GM18873 (cell line): ENCODE measurements at regions not wholly inside any gene's neighbourhood (a gene's known extent, or its start where the extent isn't known, plus 50 kb on each side); places are given as distances from the start of the nearest gene placed in this dataset.

Experiments
- ATAC-seq: cut with Tn5 transposase; IDR thresholded peaks from one replicate; pipeline ENCODE4 v1.9.1; 2021; ENCODE audit warnings: mild to moderate bottlenecking, moderate library complexity, moderate number of reproducible peaks; ENCODE audit not compliant: unreplicated experiment, low FRiP score

- no peak for ATAC-seq
These were observed 140.7 kb upstream of the BMP2 start for GRCh38 chr20:6626805-6627204.

- peak; percentile 100 for ATAC-seq
These were observed 143.5 kb upstream of the BMP2 start for GRCh38 chr20:6623989-6624388.

DNA sequence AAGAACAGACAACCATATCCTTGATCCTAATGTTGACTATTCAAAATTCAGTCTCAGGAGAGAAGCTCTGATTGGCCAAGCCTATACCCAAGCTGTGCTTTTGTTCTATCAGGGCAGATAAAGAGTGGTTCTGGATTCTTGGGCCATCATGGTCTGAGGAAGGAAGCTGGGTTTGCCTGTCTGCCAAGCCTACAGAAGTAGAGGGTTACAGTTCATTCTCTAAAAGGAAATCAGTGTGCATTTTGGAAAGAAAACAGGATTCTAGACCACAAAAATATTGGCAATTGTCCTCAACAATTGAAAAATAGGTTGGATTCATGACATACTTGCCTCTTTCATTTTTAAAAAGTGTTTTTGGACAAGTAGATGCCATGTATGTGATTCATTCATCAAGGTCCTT, 145.4 kb upstream of the BMP2 start:
- no peak for ATAC-seq

DNA sequence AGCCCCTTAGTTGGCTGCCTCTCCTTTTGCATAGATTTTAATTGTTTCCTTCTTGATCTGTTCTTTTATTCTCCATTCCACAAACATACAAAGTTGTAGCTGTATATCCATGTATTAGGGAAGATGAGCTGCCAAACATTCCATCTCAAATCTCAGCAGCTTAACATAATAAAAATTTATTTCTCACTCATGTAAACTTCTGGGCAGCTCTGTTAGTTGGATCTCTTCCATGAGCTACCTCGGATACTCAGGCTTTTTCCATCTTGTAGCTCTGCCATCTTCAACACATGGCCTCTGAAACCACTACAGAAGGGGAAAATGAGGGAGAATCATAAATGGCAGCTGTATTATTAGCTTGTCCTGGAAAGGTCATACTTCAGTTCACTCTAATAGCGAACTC, 149.4 kb upstream of the BMP2 start:
- no peak for ATAC-seq

DNA sequence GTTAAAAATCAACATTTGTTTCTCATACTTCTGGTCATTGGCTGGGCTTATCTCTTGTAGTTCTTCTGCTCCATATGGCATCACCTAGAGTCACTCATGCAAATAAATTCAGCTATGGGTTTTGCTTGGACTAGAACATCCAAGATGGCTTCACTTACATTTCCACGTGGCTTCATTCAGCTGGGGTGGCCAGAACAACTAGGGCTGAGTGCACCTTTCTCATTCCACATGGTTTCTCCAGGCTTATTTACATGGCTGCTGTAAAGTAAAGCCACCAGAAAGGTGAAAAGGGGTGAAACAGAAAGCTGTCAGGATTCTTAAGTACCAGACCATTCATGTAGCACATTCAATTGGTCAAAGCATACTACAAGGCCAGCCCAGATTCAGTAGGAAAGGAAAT, 151.1 kb upstream of the BMP2 start:
- ATAC-seq, result no peak

GRCh38 chr20:6614836-6615235, 152.7 kb upstream of the BMP2 start:
- ATAC-seq, result no peak

DNA sequence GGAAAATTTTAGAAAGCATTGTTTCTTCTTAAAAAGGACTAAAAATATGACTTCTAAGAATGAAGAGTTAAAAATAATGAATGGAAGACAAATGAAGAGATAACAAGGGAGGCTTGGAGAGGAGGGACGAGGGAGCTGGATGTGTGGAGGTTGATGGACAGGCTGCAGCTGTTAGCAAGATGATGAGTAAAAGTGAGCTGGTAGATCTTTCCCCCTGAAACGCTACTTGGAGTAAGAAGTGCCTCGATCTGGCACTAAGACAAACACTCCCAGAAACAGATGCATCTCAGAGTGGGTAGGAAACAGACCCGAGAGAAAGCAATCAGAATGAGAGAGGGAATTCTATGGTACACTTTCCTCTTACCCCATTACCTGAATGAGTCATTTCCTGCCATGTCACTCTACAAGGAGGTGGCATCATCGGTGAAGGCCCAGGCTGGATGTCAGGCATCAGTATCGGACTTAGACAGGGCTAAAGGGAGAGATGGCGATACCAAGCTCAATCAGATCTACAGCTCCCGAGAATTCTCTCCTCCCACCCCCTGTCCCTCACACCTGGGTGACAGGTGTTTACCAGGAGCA, 154.1 kb upstream of the BMP2 start:
- ATAC-seq, result peak; percentile 84

GRCh38 chr20:6612606-6612923, 154.9 kb upstream of the BMP2 start:
- no peak for ATAC-seq

- no peak for ATAC-seq
These were observed 155.4 kb upstream of the BMP2 start for GRCh38 chr20:6611911-6612605.

GRCh38 chr20:6606651-6607050, 160.8 kb upstream of the BMP2 start:
- no peak for ATAC-seq

DNA sequence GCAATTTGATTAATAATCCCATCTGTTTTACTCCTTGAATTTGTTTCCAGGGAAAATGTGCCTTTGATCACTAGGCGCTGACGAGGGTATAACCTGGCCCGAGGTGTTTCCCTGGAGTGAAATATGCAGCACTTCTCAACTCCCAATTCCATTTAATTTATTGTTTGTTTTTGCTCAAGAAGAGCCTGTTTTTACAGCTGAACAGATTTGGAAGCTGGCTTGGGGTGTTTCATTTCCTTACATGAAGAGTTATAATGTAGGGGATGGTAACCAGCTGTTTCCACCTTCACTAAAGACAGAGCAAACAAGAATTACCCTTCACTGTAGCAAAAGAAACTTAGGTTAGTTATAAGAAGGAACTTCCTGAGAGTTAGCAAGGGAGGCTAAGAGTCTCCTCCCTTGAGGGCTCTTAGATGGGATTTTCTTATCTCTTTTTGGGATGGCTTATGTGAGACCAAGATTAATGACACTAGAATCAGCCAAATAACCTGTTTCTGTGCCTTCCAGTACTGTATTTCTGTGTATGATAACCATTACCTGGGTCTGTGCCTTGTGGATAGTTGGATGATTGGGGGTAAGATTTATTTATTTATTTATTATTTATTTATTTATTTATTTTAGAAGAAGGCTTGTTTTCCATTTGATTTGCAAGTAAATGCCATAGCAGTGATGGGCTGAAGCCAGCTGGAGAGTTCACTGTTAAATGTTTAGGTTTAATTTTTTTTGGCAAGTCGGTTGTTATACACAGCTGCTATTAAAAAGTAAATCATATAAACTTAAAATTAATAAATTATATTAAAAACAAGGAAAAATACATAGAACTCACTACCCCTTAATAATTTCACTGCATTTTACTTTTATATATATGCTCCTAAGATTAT, 162.2 kb upstream of the BMP2 start:
- no peak for ATAC-seq

- no peak for ATAC-seq
These were observed 163.3 kb upstream of the BMP2 start for GRCh38 chr20:6604179-6604578.

DNA sequence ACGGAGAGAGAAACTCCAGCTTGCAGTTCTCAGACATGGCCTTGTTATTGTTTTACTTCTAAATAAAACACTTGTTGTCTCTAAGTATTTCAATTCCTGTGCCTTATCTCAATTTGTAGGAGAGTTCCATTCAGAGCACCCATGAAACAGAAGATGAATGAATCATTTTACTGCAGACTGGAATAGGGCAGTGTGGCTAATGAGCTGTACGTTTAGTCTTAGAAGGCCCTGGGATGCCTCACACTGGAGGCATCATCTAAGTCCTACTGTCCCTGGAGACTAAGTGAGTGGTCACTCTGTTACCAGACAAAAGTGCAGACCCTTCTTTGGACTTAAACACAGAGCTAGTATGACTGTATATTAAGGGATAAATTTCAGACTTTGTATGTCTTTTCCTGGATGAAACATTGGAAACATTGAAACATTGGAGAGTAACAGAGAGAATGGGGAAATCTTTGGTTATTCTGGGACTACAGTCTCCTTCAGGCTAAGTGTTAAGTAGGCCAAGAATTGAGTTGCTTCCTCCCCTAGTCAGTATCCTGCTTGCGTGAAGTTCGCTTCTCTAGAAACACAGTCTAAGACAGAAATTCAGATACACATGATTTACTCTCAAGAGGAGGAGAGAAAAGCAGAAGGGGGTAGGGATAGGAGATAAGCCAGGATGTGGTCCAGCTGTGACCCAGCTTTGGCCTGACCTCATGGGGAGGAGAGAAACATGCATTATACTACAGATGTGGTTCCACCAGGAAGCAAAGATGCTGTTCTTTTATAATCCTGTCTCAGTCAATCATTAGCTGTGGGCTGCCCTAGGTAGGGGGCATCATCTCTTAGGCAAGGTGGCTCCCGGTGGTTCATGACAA, 167.4 kb upstream of the BMP2 start:
- ATAC-seq, result no peak

- ATAC-seq, result no peak
These were observed 171.8 kb upstream of the BMP2 start for GRCh38 chr20:6595704-6596103.

DNA sequence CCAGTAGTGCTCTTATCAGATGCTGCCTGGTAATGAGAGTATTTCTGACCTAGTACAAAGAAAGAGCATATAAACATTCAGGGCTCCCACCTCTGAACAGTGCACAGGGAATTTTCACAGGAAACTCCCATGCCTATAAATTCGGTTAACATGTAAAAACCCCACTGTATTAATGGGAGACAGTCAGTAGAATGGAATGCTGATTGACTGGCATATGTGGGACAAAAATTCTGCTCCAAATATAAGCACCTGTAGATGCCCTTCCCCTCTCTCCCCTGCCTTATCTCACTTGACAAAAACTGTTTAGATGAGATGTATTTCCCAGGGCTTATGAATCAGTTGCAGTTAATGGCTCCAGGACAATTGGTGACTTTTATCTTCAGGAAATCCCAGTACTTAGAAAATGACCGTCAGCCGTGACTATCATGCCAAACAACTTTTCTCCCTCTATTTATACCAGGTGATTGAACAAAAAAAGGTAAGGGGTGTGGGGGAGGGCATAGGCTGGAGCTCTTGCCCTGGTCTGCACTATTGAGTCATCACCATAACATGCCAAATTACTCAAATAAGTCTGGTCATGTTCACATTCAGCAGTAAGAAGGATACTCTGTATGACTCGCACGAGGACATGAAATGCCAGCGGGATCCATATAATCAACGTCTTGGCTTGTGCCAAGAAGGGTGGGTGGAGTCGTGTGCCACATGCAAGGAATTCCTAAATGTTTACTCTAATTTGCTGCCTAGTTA, 176.4 kb upstream of the BMP2 start:
- ATAC-seq, result no peak

GRCh38 chr20:6588296-6588695, 179.2 kb upstream of the BMP2 start:
- no peak for ATAC-seq

DNA sequence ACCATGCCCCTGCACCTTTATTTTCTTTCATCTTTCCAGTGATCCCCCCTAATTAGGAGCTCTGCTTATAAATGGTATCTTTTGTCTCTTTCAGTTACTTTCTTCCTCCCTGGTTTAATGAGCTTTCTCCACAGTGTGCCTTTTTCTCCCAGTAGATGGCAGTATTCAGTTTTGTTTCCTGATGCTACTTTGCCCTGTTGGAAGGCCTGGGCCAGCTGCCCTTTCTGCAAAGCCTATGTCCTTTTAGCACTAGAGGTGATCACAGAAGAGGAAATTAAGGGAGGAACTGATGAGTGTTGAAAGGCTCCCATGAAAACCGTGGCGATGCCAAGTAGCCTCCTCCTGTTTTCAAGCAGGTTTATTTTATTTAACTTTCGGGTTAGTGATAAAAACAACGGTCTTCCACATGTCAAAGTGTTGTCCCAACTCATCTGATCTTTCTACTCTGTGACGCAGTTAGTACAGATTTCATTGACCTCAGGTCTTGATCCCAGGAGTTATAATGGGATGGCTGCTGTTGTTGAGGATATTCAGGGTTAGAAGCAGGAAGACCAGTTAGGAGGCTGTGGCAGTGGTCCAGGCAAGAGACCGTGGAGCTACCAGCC, 184.2 kb upstream of the BMP2 start:
- ATAC-seq, result peak; percentile 87

DNA sequence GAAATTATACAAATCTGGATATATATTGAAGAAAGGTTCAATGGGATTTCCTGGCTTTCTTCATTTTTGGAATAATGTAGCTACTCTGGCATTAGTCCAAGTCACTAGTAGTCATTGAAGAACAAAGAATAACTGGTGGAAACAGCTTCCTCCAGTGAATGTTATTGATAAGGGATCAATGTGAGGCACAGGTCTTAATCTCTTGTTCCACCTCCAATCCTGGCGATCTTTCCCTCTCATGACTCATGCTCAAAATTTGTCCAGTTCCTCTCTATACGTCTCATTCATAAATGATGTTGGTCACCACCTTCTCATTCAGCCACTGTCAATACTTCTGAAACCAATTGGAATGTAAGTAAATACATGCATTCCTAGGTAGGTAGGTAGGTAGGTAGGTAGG, 185.0 kb upstream of the BMP2 start:
- no peak for ATAC-seq

DNA sequence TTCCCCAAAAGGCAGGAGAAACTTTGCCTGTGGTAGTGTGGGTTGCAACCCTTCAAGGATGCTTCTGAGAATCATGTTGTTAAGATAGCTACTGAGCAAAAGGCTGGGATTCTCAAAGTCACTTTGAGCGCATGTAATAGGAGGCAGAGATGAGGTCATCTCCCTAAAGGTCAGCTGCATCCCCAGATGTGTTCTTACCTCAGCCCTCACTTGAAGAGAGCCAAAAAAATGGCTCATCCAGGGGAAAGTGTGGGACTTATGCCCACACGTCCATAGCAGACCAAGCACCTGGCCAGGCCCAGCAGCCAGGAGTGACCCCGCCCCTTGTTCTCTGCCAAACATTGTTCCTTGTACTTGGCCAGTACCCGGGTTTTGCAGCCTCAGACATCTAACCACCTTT, 187.0 kb upstream of the BMP2 start:
- ATAC-seq, result no peak

- no peak for ATAC-seq
These were observed 187.7 kb upstream of the BMP2 start for GRCh38 chr20:6579824-6580223.
